ENCODE measurements at regions not wholly inside any gene's neighbourhood (a gene's known extent, or its start where the extent isn't known, plus 50 kb on each side); places are given as distances from the start of the nearest gene placed in this dataset.

GRCh38 chr5:164000241-164000640, 494.8 kb downstream of the MAT2B start:
- TF ChIP-seq, protein P1, sequence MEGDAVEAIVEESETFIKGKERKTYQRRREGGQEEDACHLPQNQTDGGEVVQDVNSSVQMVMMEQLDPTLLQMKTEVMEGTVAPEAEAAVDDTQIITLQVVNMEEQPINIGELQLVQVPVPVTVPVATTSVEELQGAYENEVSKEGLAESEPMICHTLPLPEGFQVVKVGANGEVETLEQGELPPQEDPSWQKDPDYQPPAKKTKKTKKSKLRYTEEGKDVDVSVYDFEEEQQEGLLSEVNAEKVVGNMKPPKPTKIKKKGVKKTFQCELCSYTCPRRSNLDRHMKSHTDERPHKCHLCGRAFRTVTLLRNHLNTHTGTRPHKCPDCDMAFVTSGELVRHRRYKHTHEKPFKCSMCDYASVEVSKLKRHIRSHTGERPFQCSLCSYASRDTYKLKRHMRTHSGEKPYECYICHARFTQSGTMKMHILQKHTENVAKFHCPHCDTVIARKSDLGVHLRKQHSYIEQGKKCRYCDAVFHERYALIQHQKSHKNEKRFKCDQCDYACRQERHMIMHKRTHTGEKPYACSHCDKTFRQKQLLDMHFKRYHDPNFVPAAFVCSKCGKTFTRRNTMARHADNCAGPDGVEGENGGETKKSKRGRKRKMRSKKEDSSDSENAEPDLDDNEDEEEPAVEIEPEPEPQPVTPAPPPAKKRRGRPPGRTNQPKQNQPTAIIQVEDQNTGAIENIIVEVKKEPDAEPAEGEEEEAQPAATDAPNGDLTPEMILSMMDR (IDR thresholded peaks at IDR 0.05): no peak
- TF ChIP-seq POLR2A (IDR thresholded peaks at IDR 0.05): no peak
